ENCODE measurements at regions not wholly inside any gene's neighbourhood (a gene's known extent, or its start where the extent isn't known, plus 50 kb on each side); places are given as distances from the start of the nearest gene placed in this dataset.

DNA sequence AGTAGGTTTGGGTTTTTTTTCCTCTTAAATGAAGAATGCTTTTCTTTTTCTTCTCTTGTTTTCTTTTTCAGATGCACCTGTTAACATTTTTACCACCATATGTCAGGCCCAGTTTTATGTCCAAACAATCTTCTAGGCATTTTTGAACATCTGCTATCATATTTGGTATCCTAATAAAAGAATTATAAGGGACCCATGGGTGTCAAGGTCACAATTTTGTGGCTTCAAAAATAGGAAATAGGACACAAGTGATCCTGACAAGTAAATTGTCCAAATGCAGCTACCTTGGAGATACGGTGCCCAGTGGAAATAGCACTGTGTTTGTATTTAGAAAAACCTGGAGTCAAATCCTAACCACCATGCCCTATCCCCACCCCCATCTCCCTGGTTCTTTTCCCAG, 270.3 kb downstream of the MZT1 start:
- Histone ChIP-seq H3K9me3 (replicated peaks in 1 of 3) (no peaks in the 10 kb centered on the region), H3K27ac (no peak overlapping the region), H3K36me3 (replicated peaks in 1 of 2) (no peaks in the 10 kb centered on the region), H3K27me3 (no peaks in the 10 kb centered on the region), H3K4me3 (no peak overlapping the region), H3K4me1 (replicated peaks in 1 of 2) (peaks cover 0 to 8% of the 10 kb centered on the region in 2 donors)
- no peak for TF ChIP-seq POLR2A (IDR thresholded peaks at IDR 0.05)
- TF ChIP-seq, protein P1, sequence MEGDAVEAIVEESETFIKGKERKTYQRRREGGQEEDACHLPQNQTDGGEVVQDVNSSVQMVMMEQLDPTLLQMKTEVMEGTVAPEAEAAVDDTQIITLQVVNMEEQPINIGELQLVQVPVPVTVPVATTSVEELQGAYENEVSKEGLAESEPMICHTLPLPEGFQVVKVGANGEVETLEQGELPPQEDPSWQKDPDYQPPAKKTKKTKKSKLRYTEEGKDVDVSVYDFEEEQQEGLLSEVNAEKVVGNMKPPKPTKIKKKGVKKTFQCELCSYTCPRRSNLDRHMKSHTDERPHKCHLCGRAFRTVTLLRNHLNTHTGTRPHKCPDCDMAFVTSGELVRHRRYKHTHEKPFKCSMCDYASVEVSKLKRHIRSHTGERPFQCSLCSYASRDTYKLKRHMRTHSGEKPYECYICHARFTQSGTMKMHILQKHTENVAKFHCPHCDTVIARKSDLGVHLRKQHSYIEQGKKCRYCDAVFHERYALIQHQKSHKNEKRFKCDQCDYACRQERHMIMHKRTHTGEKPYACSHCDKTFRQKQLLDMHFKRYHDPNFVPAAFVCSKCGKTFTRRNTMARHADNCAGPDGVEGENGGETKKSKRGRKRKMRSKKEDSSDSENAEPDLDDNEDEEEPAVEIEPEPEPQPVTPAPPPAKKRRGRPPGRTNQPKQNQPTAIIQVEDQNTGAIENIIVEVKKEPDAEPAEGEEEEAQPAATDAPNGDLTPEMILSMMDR (IDR thresholded peaks at IDR 0.05), result no peak
- DNase-seq, result no peak
- intact Hi-C loops (cut with DNase I), result no loop called here
- WGBS, 4 donors, result 87 to 100% (median 90%) methylated on average over 1 of the region's 1 CpG

DNA sequence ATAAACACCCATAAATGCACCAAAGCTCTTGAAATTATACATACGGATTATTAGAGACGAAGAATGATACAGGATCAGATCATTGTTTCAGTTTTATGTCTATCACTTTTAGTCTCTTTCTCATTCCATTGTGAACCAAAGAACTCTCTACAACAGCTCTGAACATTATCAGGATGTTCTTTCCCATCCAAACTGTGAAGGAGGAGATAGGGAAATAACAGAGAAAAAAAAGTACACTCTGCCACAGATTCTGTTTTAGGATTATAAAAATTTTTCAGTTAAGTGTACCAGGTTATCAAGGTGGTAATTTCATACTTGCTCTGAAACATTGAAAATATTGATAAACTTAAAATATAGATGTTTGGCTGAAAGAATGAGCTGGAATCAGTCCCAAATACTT, 270.9 kb downstream of the MZT1 start:
- H3K36me3 ChIP-seq (replicated peaks in 1 of 2), result no peaks in the 10 kb centered on the region
- no peaks in the 10 kb centered on the region for H3K9me3 ChIP-seq (replicated peaks in 1 of 3)
- DNase-seq, result no peak
- H3K4me3 ChIP-seq, result no peak overlapping the region
- peaks cover 0 to 8% of the 10 kb centered on the region in 2 donors for H3K4me1 ChIP-seq (replicated peaks in 1 of 2)
- H3K27ac ChIP-seq, result no peak overlapping the region
- no peaks in the 10 kb centered on the region for H3K27me3 ChIP-seq
- TF ChIP-seq POLR2A (IDR thresholded peaks at IDR 0.05), result no peak
- TF ChIP-seq, protein P1 (IDR thresholded peaks at IDR 0.05), result no peak
- 44 to 75% (median 69%) methylated on average over 2 of the region's 2 CpGs for WGBS, 4 donors
- intact Hi-C loops (cut with DNase I), result no loop called here

DNA sequence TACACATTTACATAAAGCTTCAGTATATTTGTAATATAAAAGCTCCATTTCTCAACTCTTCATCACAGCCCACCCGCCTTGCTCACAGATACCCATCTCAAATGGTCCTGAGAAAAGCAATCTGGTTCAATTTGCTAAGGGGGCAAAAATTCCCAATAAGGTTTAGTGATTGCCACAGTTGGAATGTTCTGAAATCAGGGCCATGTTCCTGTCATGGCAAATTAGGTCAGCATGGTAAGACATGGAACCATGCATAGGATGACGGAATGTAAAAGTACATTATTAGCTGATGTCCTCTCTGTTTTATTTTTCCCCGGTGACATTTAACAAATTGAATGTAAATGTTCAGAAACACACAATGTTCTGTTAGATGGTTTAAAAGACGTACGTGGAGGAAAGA, 274.3 kb downstream of the MZT1 start:
- TF ChIP-seq POLR2A (IDR thresholded peaks at IDR 0.05), result no peak
- TF ChIP-seq, protein P1 (IDR thresholded peaks at IDR 0.05), result no peak
- no peak for DNase-seq
- WGBS, 4 donors, result 86 to 97% (median 94%) methylated on average over 5 of the region's 5 CpGs
- Histone ChIP-seq H3K4me3 (no peak overlapping the region), H3K27me3 (no peaks in the 10 kb centered on the region), H3K27ac (no peak overlapping the region), H3K9me3 (replicated peaks in 1 of 3) (no peaks in the 10 kb centered on the region), H3K4me1 (replicated peaks in 1 of 2) (no peaks in the 10 kb centered on the region), H3K36me3 (replicated peaks in 1 of 2) (no peaks in the 10 kb centered on the region)
- intact Hi-C loops (cut with DNase I), result no loop called here

DNA sequence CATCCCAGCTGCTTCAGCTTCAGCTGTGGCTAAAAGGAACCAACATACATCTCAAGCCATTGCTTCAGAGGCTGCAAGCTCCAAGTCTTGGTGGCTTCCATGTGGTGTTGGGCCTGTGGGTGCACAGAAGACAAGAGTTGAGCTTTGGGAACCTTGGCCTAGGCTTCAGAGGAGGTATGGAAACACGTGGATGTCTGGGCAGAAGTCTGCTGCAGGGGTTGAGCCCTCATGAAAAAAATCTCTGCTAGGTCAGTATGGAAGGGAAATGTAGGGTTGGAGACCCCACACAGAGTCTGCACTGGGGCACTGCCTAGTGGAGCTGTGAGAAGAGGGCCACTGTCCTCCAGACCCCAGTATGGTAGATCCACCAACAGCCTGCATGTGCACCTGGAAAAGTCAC, 279.3 kb downstream of the MZT1 start:
- H3K27ac ChIP-seq, result no peak overlapping the region
- TF ChIP-seq POLR2A (IDR thresholded peaks at IDR 0.05), result no peak
- TF ChIP-seq, protein P1 (IDR thresholded peaks at IDR 0.05), result no peak

More for the DNA sequence above, 279.3 kb downstream of the MZT1 start:
- no peaks in the 10 kb centered on the region for H3K36me3 ChIP-seq (replicated peaks in 1 of 2)
- no peaks in the 10 kb centered on the region for H3K4me1 ChIP-seq (replicated peaks in 1 of 2)
- H3K9me3 ChIP-seq (replicated peaks in 1 of 3), result no peaks in the 10 kb centered on the region
- H3K4me3 ChIP-seq, result no peak overlapping the region
- DNase-seq, result no peak
- 75 to 89% (median 88%) methylated on average over 1 of the region's 1 CpG for WGBS, 4 donors
- H3K27me3 ChIP-seq, result no peaks in the 10 kb centered on the region
- intact Hi-C loops (cut with DNase I), result no loop called here

Measured in adrenal gland (tissue), 9 donors.